SK-N-SH (cell line): ENCODE measurements at regions not wholly inside any gene's neighbourhood (a gene's known extent, or its start where the extent isn't known, plus 50 kb on each side); places are given as distances from the start of the nearest gene placed in this dataset.

Experiments
- CTCF ChIA-PET: fragments of 300-600, 350-600 bp; formaldehyde crosslinking; extraction: SDS; loops from one replicate; lab custom pipeline; 2021; lab: Yijun Ruan, JAX
- POLR2A ChIA-PET: fragments of 350-600 bp; sonication (Branson Sonifier 250); formaldehyde crosslinking; extraction: SDS; loops from one replicate; lab custom pipeline; 2020; ENCODE audit warnings: antibody characterized with exemption, inconsistent platforms; lab: Yijun Ruan, JAX
- DNase-seq: peaks from one replicate; pipeline ENCODE4 v3.0.0; 2012
- H2AFZ ChIP-seq: fragments of 200-600 bp; sonication (generic); 2 replicates; pipeline ENCODE4 v1.8.1; 2016; ENCODE audit warnings: antibody characterized with exemption, mild to moderate bottlenecking, low read depth
- H3F3A ChIP-seq: fragments of 200-600 bp; sonication (generic); replicated peaks from 2 replicates; pipeline ENCODE3; 2016; ENCODE audit warnings: antibody characterized with exemption, mild to moderate bottlenecking; ENCODE audit not compliant: insufficient read depth
- H3K27ac ChIP-seq, 2 experiments: fragments of 200-500 bp in 1 of 2; fragments of 200-600 bp in 1 of 2; sonication (Bioruptor generic) in 1 of 2; sonication (generic), shearing (Covaris generic) in 1 of 2; 2 replicates each; pipeline versions ENCODE4 v1.5.1 to v1.6.1; 2014 to 2016; ENCODE audit warnings: low read depth in 2 of 2, inconsistent platforms in 1 of 2, low read length in 1 of 2, mild to moderate bottlenecking in 1 of 2, mixed read lengths in 1 of 2
- H3K27me3 ChIP-seq: fragments of 200-600 bp; sonication (generic), shearing (Covaris generic); 2 replicates; pipeline ENCODE4 v1.6.1; 2016; ENCODE audit warnings: mixed run types; ENCODE audit not compliant: insufficient read depth
- H3K36me3 ChIP-seq, 2 experiments: fragments of 200-500 bp in 1 of 2; fragments of 200-600 bp in 1 of 2; sonication (Bioruptor generic) in 1 of 2; sonication (generic) in 1 of 2; replicated peaks in 1 of 2; 2 replicates each; pipeline versions ENCODE3 to v1.5.1; 2014 to 2016; ENCODE audit warnings: low read length in 1 of 2, mild to moderate bottlenecking in 1 of 2; ENCODE audit not compliant: insufficient read depth in 2 of 2, control insufficient read depth in 1 of 2
- H3K4me1 ChIP-seq, 2 experiments: fragments of 200-500 bp in 1 of 2; fragments of 200-600 bp in 1 of 2; sonication (Bioruptor generic) in 1 of 2; sonication (generic), shearing (Covaris generic) in 1 of 2; 2 replicates each; pipeline versions ENCODE4 v1.5.1 to v1.6.1; 2014 to 2016; ENCODE audit warnings: low read depth in 1 of 2, low read length in 1 of 2, mixed run types in 1 of 2; ENCODE audit not compliant: insufficient read depth in 2 of 2, control insufficient read depth in 1 of 2
- H3K4me2 ChIP-seq: fragments of 200-600 bp; sonication (generic), shearing (Covaris generic); 2 replicates; pipeline ENCODE4 v1.6.1; 2017; ENCODE audit warnings: mixed run types
- H3K4me3 ChIP-seq, 2 experiments: fragments of 200-500 bp in 1 of 2; fragments of 200-600 bp in 1 of 2; sonication (Bioruptor generic) in 1 of 2; sonication (generic), shearing (Covaris generic) in 1 of 2; 2 replicates each; pipeline versions ENCODE4 v1.5.1 to v1.8.1; 2014 to 2016; ENCODE audit warnings: low read depth in 2 of 2, inconsistent platforms in 1 of 2, low read length in 1 of 2, mild to moderate bottlenecking in 1 of 2, mixed read lengths in 1 of 2, moderate library complexity in 1 of 2
- H3K79me2 ChIP-seq: fragments of 200-600 bp; sonication (generic); 2 replicates; pipeline ENCODE4 v1.8.1; 2017; ENCODE audit warnings: mild to moderate bottlenecking; ENCODE audit not compliant: insufficient read depth
- H3K9ac ChIP-seq: fragments of 200-600 bp; sonication (generic); 2 replicates; pipeline ENCODE4 v1.6.1; 2017; ENCODE audit warnings: mixed run types
- H3K9me2 ChIP-seq: fragments of 200-600 bp; sonication (generic); 2 replicates; pipeline ENCODE4 v1.6.1; 2017; ENCODE audit warnings: mixed run types
- H3K9me3 ChIP-seq: fragments of 200-600 bp; sonication (generic); 2 replicates; pipeline ENCODE4 v1.6.1; 2017; ENCODE audit warnings: mixed run types, mild to moderate bottlenecking, moderate library complexity
- H4K20me1 ChIP-seq: fragments of 200-600 bp; sonication (generic); 2 replicates; pipeline ENCODE4 v1.6.1; 2017; ENCODE audit warnings: mild to moderate bottlenecking, mixed run types; ENCODE audit not compliant: insufficient read depth
- EP300 ChIP-seq, 2 experiments: IDR thresholded peaks; 2 replicates each; pipeline versions ENCODE4 v1.4.0 to v1.6.1; 2012; ENCODE audit warnings: borderline replicate concordance in 1 of 2, low read depth in 1 of 2, low read length in 1 of 2
- EZH2phosphoT487 ChIP-seq: fragments of 200-600 bp; sonication (generic); IDR thresholded peaks from 2 replicates; pipeline ENCODE4 v1.6.1; 2017; ENCODE audit warnings: low read depth, mixed run types, mild to moderate bottlenecking, antibody characterized with exemption, moderate library complexity, borderline replicate concordance
- FOSL2 ChIP-seq: IDR thresholded peaks from 2 replicates; pipeline ENCODE4 v1.4.0; 2012; ENCODE audit warnings: low read depth, mild to moderate bottlenecking, moderate library complexity, borderline replicate concordance
- FOXJ3 ChIP-seq: sonication (generic); formaldehyde crosslinking; IDR thresholded peaks from 2 replicates; pipeline ENCODE4 v1.5.1; 2020; ENCODE audit warnings: mild to moderate bottlenecking, missing genetic modification reagents
- GABPA ChIP-seq: IDR thresholded peaks from 2 replicates; pipeline ENCODE4 v1.4.0; 2012; ENCODE audit warnings: low read depth, mild to moderate bottlenecking
- GATA2 ChIP-seq: sonication (generic); formaldehyde crosslinking; IDR thresholded peaks from 2 replicates; pipeline ENCODE4 v1.5.0; 2020; ENCODE audit warnings: mild to moderate bottlenecking, missing genetic modification reagents
- JUND ChIP-seq: IDR thresholded peaks from 2 replicates; pipeline ENCODE4 v1.4.0; 2012
- MEF2A ChIP-seq: IDR thresholded peaks from 2 replicates; pipeline ENCODE4 v1.4.0; 2012; ENCODE audit warnings: low read depth, borderline replicate concordance
- NFIC ChIP-seq: IDR thresholded peaks from 2 replicates; pipeline ENCODE4 v1.4.0; 2012; ENCODE audit warnings: borderline replicate concordance
- NRF1 ChIP-seq: IDR thresholded peaks from 2 replicates; pipeline ENCODE4 v1.6.1; 2012; ENCODE audit warnings: low read depth, mild to moderate bottlenecking, low read length
- TCF12 ChIP-seq: IDR thresholded peaks from 2 replicates; pipeline ENCODE4 v1.4.0; 2012
- TEAD4 ChIP-seq: IDR thresholded peaks from 2 replicates; pipeline ENCODE4 v1.4.0; 2012; ENCODE audit warnings: mild to moderate bottlenecking, borderline replicate concordance; ENCODE audit not compliant: insufficient read depth
- YY1 ChIP-seq: IDR thresholded peaks from 2 replicates; pipeline ENCODE4 v1.4.0; 2012; ENCODE audit warnings: low read depth, mild to moderate bottlenecking
- WGBS: methylation state at CpG from one replicate; pipeline ENCODE4 v1.1.6; 2017; ENCODE audit warnings: low lambda C conversion rate; 5-methylcytosine and 5-hydroxymethylcytosine counted together
- TF ChIP-seq, protein P1 (sequence below): fragments of 150-350 bp; IDR thresholded peaks from 2 replicates; pipeline ENCODE4 v1.6.1; 2016; ENCODE audit warnings: mild to moderate bottlenecking, low read depth, low read length
- TF ChIP-seq, protein P2 (sequence below): IDR thresholded peaks from 2 replicates; pipeline ENCODE4 v1.4.0; 2012; ENCODE audit warnings: low read depth, borderline replicate concordance
- TF ChIP-seq, protein P3 (sequence below): IDR thresholded peaks from 2 replicates; pipeline ENCODE4 v1.4.0; 2012; ENCODE audit warnings: low read depth, borderline replicate concordance
- TF ChIP-seq, protein P4 (sequence below): IDR thresholded peaks from 2 replicates; pipeline ENCODE4; 2012

DNA sequence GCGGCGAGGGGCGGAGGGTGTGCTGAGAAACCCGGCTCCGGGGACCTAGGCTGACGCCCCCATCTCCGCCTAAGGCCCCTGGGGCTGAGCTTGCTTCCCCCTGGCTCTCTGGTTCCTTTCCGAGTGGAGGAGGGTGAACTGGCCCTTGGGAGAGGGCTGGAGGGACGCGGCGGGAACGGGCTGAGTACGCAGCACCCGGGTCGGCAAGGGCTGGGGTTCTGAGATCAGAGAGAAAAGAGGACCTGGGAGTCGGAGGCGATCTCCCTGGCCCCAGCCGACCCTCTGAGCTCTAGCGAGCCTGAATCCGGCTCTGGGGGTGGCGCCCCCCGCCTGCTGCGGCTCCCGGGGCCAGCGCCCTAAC is 270.8 kb downstream of the FOXD2 start:
- no peak overlapping the region for H3K4me3 ChIP-seq
- 0 out of 2 replicates have a peak overlapping the region, but pooled peaks have one; percentile 77 for H3K4me2 ChIP-seq
- no peaks in the 10 kb centered on the region for H4K20me1 ChIP-seq
- peaks cover 0 to 23% of the 10 kb centered on the region in 2 experiments; a peak in 1 of 4 replicates for H3K4me1 ChIP-seq
- DNase-seq: peak; percentile 52
- H3K9ac ChIP-seq: no peak overlapping the region
- no peaks in the 10 kb centered on the region for H3K36me3 ChIP-seq
- H3K9me2 ChIP-seq: no peaks in the 10 kb centered on the region
- no peaks in the 10 kb centered on the region for H3K79me2 ChIP-seq
- no peak overlapping the region for H3K27ac ChIP-seq
- H3F3A ChIP-seq: no peaks in the 10 kb centered on the region
- ChIA-PET CTCF (interaction anchor here (0.8 to 37.6 kb wide), 16 partner anchors 13 to 341 kb away, joined by 3 to 1422 read pairs (median 8); partner anchors contain the start of genes FOXD2 and FOXE3), POLR2A (no interaction called here)
- peaks cover 72% of the 10 kb centered on the region for H3K27me3 ChIP-seq
- 18% methylated on average over 13 of the region's 25 CpGs for WGBS
- TF ChIP-seq NFIC (no peak), MEF2A (no peak), FOSL2 (no peak), TEAD4 (no peak), GATA2 (no peak), YY1 (no peak), NRF1 (no peak), TCF12 (no peak), EZH2phosphoT487 (no peak), EP300 (IDR thresholded peaks at IDR 0.05; ENCODE audit: borderline replicate concordance in 1 of 2, low read depth in 1 of 2, low read length in 1 of 2) (no peak), FOXJ3 (CRISPR knock-in tag) (no peak), JUND (no peak), GABPA (no peak)
- TF ChIP-seq, protein P1, sequence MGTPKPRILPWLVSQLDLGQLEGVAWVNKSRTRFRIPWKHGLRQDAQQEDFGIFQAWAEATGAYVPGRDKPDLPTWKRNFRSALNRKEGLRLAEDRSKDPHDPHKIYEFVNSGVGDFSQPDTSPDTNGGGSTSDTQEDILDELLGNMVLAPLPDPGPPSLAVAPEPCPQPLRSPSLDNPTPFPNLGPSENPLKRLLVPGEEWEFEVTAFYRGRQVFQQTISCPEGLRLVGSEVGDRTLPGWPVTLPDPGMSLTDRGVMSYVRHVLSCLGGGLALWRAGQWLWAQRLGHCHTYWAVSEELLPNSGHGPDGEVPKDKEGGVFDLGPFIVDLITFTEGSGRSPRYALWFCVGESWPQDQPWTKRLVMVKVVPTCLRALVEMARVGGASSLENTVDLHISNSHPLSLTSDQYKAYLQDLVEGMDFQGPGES: no peak
- TF ChIP-seq, protein P2, sequence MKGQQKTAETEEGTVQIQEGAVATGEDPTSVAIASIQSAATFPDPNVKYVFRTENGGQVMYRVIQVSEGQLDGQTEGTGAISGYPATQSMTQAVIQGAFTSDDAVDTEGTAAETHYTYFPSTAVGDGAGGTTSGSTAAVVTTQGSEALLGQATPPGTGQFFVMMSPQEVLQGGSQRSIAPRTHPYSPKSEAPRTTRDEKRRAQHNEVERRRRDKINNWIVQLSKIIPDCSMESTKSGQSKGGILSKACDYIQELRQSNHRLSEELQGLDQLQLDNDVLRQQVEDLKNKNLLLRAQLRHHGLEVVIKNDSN: no peak
- TF ChIP-seq, protein P3, sequence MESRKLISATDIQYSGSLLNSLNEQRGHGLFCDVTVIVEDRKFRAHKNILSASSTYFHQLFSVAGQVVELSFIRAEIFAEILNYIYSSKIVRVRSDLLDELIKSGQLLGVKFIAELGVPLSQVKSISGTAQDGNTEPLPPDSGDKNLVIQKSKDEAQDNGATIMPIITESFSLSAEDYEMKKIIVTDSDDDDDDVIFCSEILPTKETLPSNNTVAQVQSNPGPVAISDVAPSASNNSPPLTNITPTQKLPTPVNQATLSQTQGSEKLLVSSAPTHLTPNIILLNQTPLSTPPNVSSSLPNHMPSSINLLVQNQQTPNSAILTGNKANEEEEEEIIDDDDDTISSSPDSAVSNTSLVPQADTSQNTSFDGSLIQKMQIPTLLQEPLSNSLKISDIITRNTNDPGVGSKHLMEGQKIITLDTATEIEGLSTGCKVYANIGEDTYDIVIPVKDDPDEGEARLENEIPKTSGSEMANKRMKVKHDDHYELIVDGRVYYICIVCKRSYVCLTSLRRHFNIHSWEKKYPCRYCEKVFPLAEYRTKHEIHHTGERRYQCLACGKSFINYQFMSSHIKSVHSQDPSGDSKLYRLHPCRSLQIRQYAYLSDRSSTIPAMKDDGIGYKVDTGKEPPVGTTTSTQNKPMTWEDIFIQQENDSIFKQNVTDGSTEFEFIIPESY: no peak
- TF ChIP-seq, protein P4, sequence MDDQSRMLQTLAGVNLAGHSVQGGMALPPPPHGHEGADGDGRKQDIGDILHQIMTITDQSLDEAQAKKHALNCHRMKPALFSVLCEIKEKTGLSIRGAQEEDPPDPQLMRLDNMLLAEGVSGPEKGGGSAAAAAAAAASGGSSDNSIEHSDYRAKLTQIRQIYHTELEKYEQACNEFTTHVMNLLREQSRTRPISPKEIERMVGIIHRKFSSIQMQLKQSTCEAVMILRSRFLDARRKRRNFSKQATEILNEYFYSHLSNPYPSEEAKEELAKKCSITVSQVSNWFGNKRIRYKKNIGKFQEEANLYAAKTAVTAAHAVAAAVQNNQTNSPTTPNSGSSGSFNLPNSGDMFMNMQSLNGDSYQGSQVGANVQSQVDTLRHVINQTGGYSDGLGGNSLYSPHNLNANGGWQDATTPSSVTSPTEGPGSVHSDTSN: no peak
- H3K9me3 ChIP-seq: no peaks in the 10 kb centered on the region
- no peak overlapping the region for H2AFZ ChIP-seq
